ENCODE measurements at regions not wholly inside any gene's neighbourhood (a gene's known extent, or its start where the extent isn't known, plus 50 kb on each side); places are given as distances from the start of the nearest gene placed in this dataset.

DNA sequence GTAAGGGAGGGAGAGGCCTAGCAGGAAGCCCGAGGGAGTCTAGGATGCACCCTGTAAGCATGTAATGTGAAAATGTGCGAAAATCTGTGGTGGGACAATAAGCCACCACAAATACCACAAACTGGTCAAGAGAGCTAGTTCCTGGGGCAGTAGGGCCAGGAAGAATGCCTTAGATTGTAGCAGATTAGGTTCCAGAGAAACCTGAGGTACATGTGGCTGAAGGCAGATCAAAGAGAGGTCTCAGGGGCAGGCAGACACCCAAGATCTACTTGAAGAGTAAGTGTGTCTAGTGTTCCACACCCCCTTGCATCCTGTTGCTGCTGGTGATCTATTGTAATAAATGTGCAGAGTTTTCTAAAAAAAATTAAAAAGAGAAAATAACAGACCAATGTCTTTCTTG is 1677.3 kb upstream of the CDH6 start:
- TF ChIP-seq, protein P1, sequence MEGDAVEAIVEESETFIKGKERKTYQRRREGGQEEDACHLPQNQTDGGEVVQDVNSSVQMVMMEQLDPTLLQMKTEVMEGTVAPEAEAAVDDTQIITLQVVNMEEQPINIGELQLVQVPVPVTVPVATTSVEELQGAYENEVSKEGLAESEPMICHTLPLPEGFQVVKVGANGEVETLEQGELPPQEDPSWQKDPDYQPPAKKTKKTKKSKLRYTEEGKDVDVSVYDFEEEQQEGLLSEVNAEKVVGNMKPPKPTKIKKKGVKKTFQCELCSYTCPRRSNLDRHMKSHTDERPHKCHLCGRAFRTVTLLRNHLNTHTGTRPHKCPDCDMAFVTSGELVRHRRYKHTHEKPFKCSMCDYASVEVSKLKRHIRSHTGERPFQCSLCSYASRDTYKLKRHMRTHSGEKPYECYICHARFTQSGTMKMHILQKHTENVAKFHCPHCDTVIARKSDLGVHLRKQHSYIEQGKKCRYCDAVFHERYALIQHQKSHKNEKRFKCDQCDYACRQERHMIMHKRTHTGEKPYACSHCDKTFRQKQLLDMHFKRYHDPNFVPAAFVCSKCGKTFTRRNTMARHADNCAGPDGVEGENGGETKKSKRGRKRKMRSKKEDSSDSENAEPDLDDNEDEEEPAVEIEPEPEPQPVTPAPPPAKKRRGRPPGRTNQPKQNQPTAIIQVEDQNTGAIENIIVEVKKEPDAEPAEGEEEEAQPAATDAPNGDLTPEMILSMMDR (IDR thresholded peaks at IDR 0.05), result no peak
- Histone ChIP-seq H3K4me1 (no peaks in the 10 kb centered on the region), H3K4me3 (no peak overlapping the region), H3K27me3 (no peaks in the 10 kb centered on the region), H3K9me3 (no peaks in the 10 kb centered on the region), H3K27ac (no peak overlapping the region), H3K36me3 (no peaks in the 10 kb centered on the region)
- no peak for DNase-seq (ENCODE audit: low spot score)

DNA sequence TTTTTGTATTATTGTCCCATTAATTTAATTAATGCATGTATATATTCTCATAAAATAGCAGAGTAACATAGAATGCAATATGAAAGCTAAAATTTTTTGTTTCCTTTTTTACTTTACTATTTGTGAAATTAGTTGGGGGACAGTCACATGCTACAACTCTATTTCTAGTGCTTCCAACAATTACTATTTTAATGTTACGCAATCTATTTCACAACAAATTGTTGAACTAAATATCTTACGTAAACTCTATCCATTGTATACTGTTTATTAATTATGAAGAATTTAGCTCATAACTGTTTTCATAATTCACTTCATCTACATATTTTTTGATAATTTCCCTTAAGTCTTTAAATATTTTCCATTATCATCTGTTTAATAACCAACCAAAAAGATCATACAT is 1685.4 kb upstream of the CDH6 start:
- no peaks in the 10 kb centered on the region for H3K4me1 ChIP-seq
- no peak overlapping the region for H3K27ac ChIP-seq
- no peak overlapping the region for H3K4me3 ChIP-seq
- H3K36me3 ChIP-seq, result no peaks in the 10 kb centered on the region
- H3K27me3 ChIP-seq, result no peaks in the 10 kb centered on the region
- no peaks in the 10 kb centered on the region for H3K9me3 ChIP-seq
- DNase-seq (ENCODE audit: low spot score), result no peak
- TF ChIP-seq, protein P1 (IDR thresholded peaks at IDR 0.05), result no peak

DNA sequence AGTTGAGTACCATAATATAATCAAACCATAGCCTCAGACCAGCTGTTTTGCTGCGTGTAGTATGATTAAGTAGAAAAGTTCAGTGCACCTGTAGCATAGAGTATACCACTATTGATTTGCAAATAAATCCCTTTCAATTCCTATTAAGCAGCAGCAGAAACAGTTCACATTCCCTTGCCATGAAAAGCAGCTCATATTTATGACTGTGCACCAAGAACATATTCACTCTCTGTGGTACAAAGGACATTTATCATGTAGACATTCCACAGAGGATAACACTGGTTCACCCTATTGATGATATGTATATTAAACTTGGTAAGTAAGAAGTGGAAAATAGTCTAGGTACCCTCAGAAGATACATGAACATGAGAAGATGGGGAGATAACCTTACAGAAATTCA is 1689.1 kb upstream of the CDH6 start:
- TF ChIP-seq, protein P1 (IDR thresholded peaks at IDR 0.05), result no peak
- H3K4me3 ChIP-seq, result no peak overlapping the region
- H3K27me3 ChIP-seq, result no peaks in the 10 kb centered on the region
- DNase-seq (ENCODE audit: low spot score), result no peak
- H3K36me3 ChIP-seq, result no peaks in the 10 kb centered on the region
- no peaks in the 10 kb centered on the region for H3K9me3 ChIP-seq
- no peaks in the 10 kb centered on the region for H3K4me1 ChIP-seq
- no peak overlapping the region for H3K27ac ChIP-seq

DNA sequence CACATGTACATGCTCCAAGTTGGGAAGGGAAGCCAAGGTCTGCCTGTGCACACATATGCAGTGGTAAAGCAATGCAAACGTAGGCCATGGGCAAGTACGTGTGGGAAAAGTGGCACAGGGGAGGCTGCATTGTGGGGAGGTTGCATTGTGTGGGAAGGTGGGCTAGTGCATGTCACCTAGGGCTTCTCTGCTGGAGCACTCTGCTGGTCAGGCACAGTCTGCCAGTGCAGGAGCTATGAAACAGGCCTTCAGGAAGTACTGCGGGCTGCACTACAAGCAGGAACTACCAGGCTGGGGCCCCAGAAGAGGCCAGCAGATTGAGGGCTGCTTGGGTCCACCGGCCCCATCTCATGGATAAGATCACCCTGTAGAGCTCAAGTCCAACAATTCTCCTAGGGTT is 1694.6 kb upstream of the CDH6 start:
- Histone ChIP-seq H3K27ac (no peak overlapping the region), H3K4me3 (no peak overlapping the region), H3K27me3 (no peaks in the 10 kb centered on the region), H3K36me3 (no peaks in the 10 kb centered on the region), H3K4me1 (no peaks in the 10 kb centered on the region), H3K9me3 (peaks cover 5 to 31% of the 10 kb centered on the region in 2 donors)
- no peak for DNase-seq (ENCODE audit: low spot score)
- TF ChIP-seq, protein P1 (IDR thresholded peaks at IDR 0.05), result no peak

DNA sequence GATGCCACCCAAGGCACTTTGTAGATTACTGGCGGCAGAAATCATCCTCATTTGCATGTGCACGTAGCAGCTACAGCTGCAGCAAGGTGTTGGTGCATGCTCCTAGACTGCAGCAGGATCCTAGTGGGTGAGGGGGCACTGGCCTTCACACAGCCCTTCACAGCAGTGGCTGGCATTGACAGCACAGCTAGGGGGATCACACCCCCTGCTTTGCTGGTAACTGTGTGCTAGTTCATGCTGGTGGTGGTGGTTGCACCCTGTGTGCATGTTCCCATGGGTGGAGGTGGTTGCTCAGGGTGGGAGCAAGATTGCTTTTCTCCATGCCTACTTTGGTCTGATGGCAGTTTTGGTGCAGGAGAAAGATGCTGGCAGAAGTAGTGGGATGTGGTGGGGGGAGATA is 1695.1 kb upstream of the CDH6 start:
- H3K27ac ChIP-seq, result no peak overlapping the region
- H3K9me3 ChIP-seq, result peaks cover 5 to 31% of the 10 kb centered on the region in 2 donors
- TF ChIP-seq, protein P1 (IDR thresholded peaks at IDR 0.05), result no peak

DNA sequence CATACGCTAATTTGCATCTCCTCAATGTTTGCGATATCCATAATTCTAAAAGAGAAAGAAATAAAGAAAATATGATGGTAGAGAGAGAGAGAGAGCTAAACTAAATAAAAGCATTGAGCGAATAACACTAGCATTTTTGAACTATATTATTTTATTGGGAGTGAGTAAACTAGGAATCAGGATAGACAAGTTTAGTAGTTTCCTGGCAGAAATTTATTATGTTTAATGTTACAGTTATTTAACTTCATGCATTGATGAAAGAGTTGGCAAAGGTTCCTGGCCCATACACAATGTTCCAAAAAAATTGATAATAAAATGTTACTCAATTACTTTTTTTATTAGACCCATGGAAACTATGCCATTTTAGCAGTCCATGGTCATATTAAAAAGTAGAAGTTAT is 1708.2 kb upstream of the CDH6 start:
- no peak for DNase-seq (ENCODE audit: low spot score)
- Histone ChIP-seq H3K9me3 (peaks cover 0 to 21% of the 10 kb centered on the region in 2 donors), H3K4me3 (no peak overlapping the region), H3K27ac (no peak overlapping the region), H3K27me3 (no peaks in the 10 kb centered on the region), H3K4me1 (no peaks in the 10 kb centered on the region), H3K36me3 (no peaks in the 10 kb centered on the region)
- TF ChIP-seq, protein P1 (IDR thresholded peaks at IDR 0.05), result no peak

More for the DNA sequence above, 1695.1 kb upstream of the CDH6 start:
- H3K4me3 ChIP-seq, result no peak overlapping the region
- H3K4me1 ChIP-seq, result no peaks in the 10 kb centered on the region
- no peaks in the 10 kb centered on the region for H3K27me3 ChIP-seq
- H3K36me3 ChIP-seq, result no peaks in the 10 kb centered on the region
- no peak for DNase-seq (ENCODE audit: low spot score)
